ENCODE measurements at regions not wholly inside any gene's neighbourhood (a gene's known extent, or its start where the extent isn't known, plus 50 kb on each side); places are given as distances from the start of the nearest gene placed in this dataset.

- intact Hi-C loops (cut with DNase I) = loop anchor here (10.0 kb wide), 1 partner anchor 475 kb away; no protein-coding TSS in a partner anchor
- WGBS, 2 donors = 62 to 80% methylated on average over 3 of the region's 3 CpGs
Observed at GRCh38 chr6:50600280-50600679, 113.0 kb upstream of the TFAP2D start.

GRCh38 chr6:50602292-50602691, 111.0 kb upstream of the TFAP2D start:
- no peak for ATAC-seq
- H3K36me3 ChIP-seq (replicated peaks in 1 of 2; ENCODE audit: insufficient read depth in 1 of 2, low read depth in 2 of 2) = no peaks in the 10 kb centered on the region
- H3K27me3 ChIP-seq = no peaks in the 10 kb centered on the region
- H3K27ac ChIP-seq = no peak overlapping the region
- no peak overlapping the region for H3K4me3 ChIP-seq
- intact Hi-C loops (cut with DNase I) = loop anchor here (10.0 kb wide), 1 partner anchor 477 kb away; no protein-coding TSS in a partner anchor
- no peaks in the 10 kb centered on the region for H3K9me3 ChIP-seq
- DNase-seq = no peak
- TF ChIP-seq CTCF (IDR thresholded peaks at IDR 0.05) (peak; percentile 9 to 96 (median 56)), POLR2A (IDR thresholded peaks at IDR 0.05) (no peak)
- H3K4me1 ChIP-seq = no peaks in the 10 kb centered on the region
- WGBS, 2 donors = 43 to 46% methylated on average over 2 of the region's 2 CpGs

More at GRCh38 chr6:50600280-50600679, 113.0 kb upstream of the TFAP2D start:
- TF ChIP-seq CTCF (IDR thresholded peaks at IDR 0.05) = no peak
- no peak for TF ChIP-seq POLR2A (IDR thresholded peaks at IDR 0.05)
- Histone ChIP-seq H3K4me1 (no peaks in the 10 kb centered on the region), H3K4me3 (no peak overlapping the region), H3K36me3 (replicated peaks in 1 of 2; ENCODE audit: insufficient read depth in 1 of 2, low read depth in 2 of 2) (no peaks in the 10 kb centered on the region), H3K9me3 (no peaks in the 10 kb centered on the region), H3K27ac (no peak overlapping the region), H3K27me3 (no peaks in the 10 kb centered on the region)
- ATAC-seq (no peak), DNase-seq (no peak)

- TF ChIP-seq POLR2A (IDR thresholded peaks at IDR 0.05) (no peak), CTCF (IDR thresholded peaks at IDR 0.05) (no peak)
- no peaks in the 10 kb centered on the region for H3K36me3 ChIP-seq (replicated peaks in 1 of 2; ENCODE audit: insufficient read depth in 1 of 2, low read depth in 2 of 2)
- no peak for DNase-seq
- intact Hi-C loops (cut with DNase I) = loop anchor here (10.0 kb wide), 1 partner anchor 484 kb away; no protein-coding TSS in a partner anchor
- H3K27me3 ChIP-seq = no peaks in the 10 kb centered on the region
- H3K27ac ChIP-seq = no peak overlapping the region
- H3K4me3 ChIP-seq = no peak overlapping the region
- H3K4me1 ChIP-seq = no peaks in the 10 kb centered on the region
- ATAC-seq = no peak
- 29 to 48% methylated on average over 5 of the region's 5 CpGs for WGBS, 2 donors
- H3K9me3 ChIP-seq = no peaks in the 10 kb centered on the region
Observed at GRCh38 chr6:50608421-50608820, 104.9 kb upstream of the TFAP2D start.

- H3K27ac ChIP-seq = no peak overlapping the region
- intact Hi-C loops (cut with DNase I) = no loop called here
- WGBS, 2 donors = 53 to 56% methylated on average over 2 of the region's 2 CpGs
- H3K36me3 ChIP-seq (replicated peaks in 1 of 2; ENCODE audit: insufficient read depth in 1 of 2, low read depth in 2 of 2) = no peaks in the 10 kb centered on the region
- H3K4me3 ChIP-seq = no peak overlapping the region
- TF ChIP-seq POLR2A (IDR thresholded peaks at IDR 0.05) (no peak), CTCF (IDR thresholded peaks at IDR 0.05) (no peak)
- H3K27me3 ChIP-seq = no peaks in the 10 kb centered on the region
- H3K4me1 ChIP-seq = no peaks in the 10 kb centered on the region
- ATAC-seq = no peak
- no peaks in the 10 kb centered on the region for H3K9me3 ChIP-seq
- DNase-seq = no peak
Observed at GRCh38 chr6:50610562-50610961, 102.8 kb upstream of the TFAP2D start.

- Histone ChIP-seq H3K9me3 (no peaks in the 10 kb centered on the region), H3K27ac (no peak overlapping the region), H3K4me3 (no peak overlapping the region), H3K4me1 (no peaks in the 10 kb centered on the region), H3K27me3 (no peaks in the 10 kb centered on the region), H3K36me3 (replicated peaks in 1 of 2; ENCODE audit: insufficient read depth in 1 of 2, low read depth in 2 of 2) (no peaks in the 10 kb centered on the region)
- intact Hi-C loops (cut with DNase I) = no loop called here
- ATAC-seq (no peak), DNase-seq (no peak)
- TF ChIP-seq POLR2A (IDR thresholded peaks at IDR 0.05) = no peak
Observed at GRCh38 chr6:50635429-50635828, 77.9 kb upstream of the TFAP2D start.

All from body of pancreas (tissue), 4 donors.